Loucy (cell line): ENCODE measurements at regions not wholly inside any gene's neighbourhood (a gene's known extent, or its start where the extent isn't known, plus 50 kb on each side); places are given as distances from the start of the nearest gene placed in this dataset.
A peak's percentile ranks its signal among the peaks of the same experiment; 100 is the strongest.

Source experiments
- H2AFZ ChIP-seq: fragments of 200-600 bp; sonication (generic); 2 replicates; pipeline ENCODE4 v1.6.0; 2016; ENCODE audit warnings: antibody characterized with exemption, mild to moderate bottlenecking, low read length, moderate library complexity
- H3F3A ChIP-seq: fragments of 200-600 bp; 2 replicates; pipeline ENCODE4 v1.6.0; 2016; ENCODE audit warnings: antibody characterized with exemption, low read depth, mild to moderate bottlenecking
- H3K27me3 ChIP-seq: fragments of 200-600 bp; sonication (generic); 2 replicates; pipeline ENCODE4 v1.6.1; 2014; ENCODE audit warnings: low read length, mild to moderate bottlenecking; ENCODE audit not compliant: insufficient read depth, poor library complexity, severe bottlenecking
- H3K36me3 ChIP-seq: fragments of 200-600 bp; sonication (generic); 2 replicates; pipeline ENCODE4 v1.6.1; 2016; ENCODE audit warnings: low read length; ENCODE audit not compliant: insufficient read depth
- H3K4me1 ChIP-seq: fragments of 200-600 bp; sonication (generic); 2 replicates; pipeline ENCODE4 v1.5.1; 2014; ENCODE audit warnings: low read length, mild to moderate bottlenecking; ENCODE audit not compliant: insufficient read depth, poor library complexity, severe bottlenecking
- H3K4me2 ChIP-seq: fragments of 200-600 bp; sonication (generic); 2 replicates; pipeline ENCODE4 v1.6.0; 2014; ENCODE audit warnings: antibody characterized with exemption, low read length, low read depth, mild to moderate bottlenecking; ENCODE audit not compliant: poor library complexity, severe bottlenecking
- H3K4me3 ChIP-seq: fragments of 200-600 bp; sonication (generic); 2 replicates; pipeline ENCODE4 v1.5.1; 2014; ENCODE audit warnings: low read length, mild to moderate bottlenecking, mixed read lengths; ENCODE audit not compliant: poor library complexity, severe bottlenecking
- H3K79me2 ChIP-seq: fragments of 200-600 bp; sonication (generic); 2 replicates; pipeline ENCODE4 v1.6.1; 2014; ENCODE audit warnings: low read length; ENCODE audit not compliant: insufficient read depth
- H3K9ac ChIP-seq: fragments of 200-600 bp; sonication (generic); 2 replicates; pipeline ENCODE4 v1.6.0; 2014; ENCODE audit warnings: mild to moderate bottlenecking, low read depth, low read length, moderate library complexity; ENCODE audit not compliant: poor library complexity, severe bottlenecking
- H3K9me2 ChIP-seq: fragments of 200-600 bp; sonication (generic); replicated peaks from 2 replicates; pipeline ENCODE4 v1.6.1; 2016; ENCODE audit warnings: low read depth, low read length, mixed read lengths
- H3K9me3 ChIP-seq: fragments of 200-600 bp; sonication (generic); 2 replicates; pipeline ENCODE4 v1.6.1; 2014; ENCODE audit warnings: mild to moderate bottlenecking, antibody characterized with exemption, low read length, low read depth; ENCODE audit not compliant: insufficient read depth
- H4K20me1 ChIP-seq: fragments of 200-600 bp; sonication (generic); 2 replicates; pipeline ENCODE4 v1.6.0; 2014; ENCODE audit warnings: antibody characterized with exemption, low read length, mild to moderate bottlenecking; ENCODE audit not compliant: insufficient read depth, poor library complexity, severe bottlenecking
- CTCF ChIP-seq: fragments of 200-600 bp; sonication (generic); conservative IDR thresholded peaks from 2 replicates; pipeline ENCODE4 v1.5.1; 2014; ENCODE audit warnings: mild to moderate bottlenecking, antibody characterized with exemption, low read length
- EZH2phosphoT487 ChIP-seq: fragments of 200-600 bp; IDR thresholded peaks from 2 replicates; pipeline ENCODE4 v1.6.1; 2018; ENCODE audit warnings: antibody characterized with exemption, mild to moderate bottlenecking, moderate library complexity, borderline replicate concordance

DNA sequence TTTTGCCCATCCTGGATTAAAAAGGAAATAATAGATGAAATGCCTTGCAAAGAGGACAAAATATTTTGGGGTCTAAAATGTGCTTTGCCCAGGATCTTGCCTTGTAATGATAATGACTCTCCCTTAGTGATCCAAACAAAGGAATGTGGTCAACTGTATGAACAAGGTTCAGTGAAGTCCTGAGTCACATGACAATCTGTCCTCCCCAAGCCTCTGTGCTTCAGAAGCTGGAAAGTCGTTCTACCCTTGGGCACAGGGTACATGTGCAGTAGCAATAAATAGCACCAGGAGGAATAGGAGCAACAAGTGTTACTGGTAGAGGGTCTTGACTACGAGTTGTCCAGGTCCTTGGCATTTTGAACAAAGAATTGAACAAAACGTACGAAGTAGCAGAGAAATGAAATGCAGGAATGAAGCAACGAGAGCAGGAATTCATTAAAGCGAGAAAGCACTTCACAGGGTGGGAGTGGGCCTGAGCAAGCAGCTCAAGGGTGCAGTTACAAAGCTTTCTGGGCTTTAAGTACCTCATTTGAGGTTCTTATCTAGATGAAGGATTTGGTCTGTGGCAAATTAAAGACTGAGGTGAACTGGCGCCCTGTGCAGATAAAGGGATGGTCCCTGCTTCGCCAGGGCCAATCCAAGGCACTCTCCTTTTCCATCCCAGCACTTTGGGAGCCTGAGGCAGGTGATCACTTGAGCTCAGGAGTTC is 65.8 kb downstream of the RESF1 start:
- Histone ChIP-seq H3K79me2 (no peaks in the 10 kb centered on the region), H3K9me3 (no peaks in the 10 kb centered on the region), H3K4me1 (peaks cover 18% of the 10 kb centered on the region), H3K9ac (no peak overlapping the region), H3K4me2 (peak overlapping the region; percentile 52), H3K4me3 (no peak overlapping the region), H4K20me1 (no peaks in the 10 kb centered on the region), H3K27me3 (no peaks in the 10 kb centered on the region), H2AFZ (0 out of 2 replicates have a peak overlapping the region, but pooled peaks have one; percentile 4), H3K9me2 (no peaks in the 10 kb centered on the region), H3K36me3 (no peaks in the 10 kb centered on the region), H3F3A (no peaks in the 10 kb centered on the region)
- no peak for TF ChIP-seq EZH2phosphoT487
- TF ChIP-seq CTCF = no peak

- no peaks in the 10 kb centered on the region for H3K27me3 ChIP-seq
- H3K4me3 ChIP-seq = peak overlapping the region; percentile 12
- peak overlapping the region; percentile 52 for H3K4me2 ChIP-seq
- no peaks in the 10 kb centered on the region for H4K20me1 ChIP-seq
- TF ChIP-seq CTCF (no peak), EZH2phosphoT487 (no peak)
- H3K9me2 ChIP-seq = no peaks in the 10 kb centered on the region
- H3K4me1 ChIP-seq = peaks cover 21% of the 10 kb centered on the region
- H3F3A ChIP-seq = 0 out of 2 replicates have a peak, but pooled peaks cover 1% of the 10 kb centered on the region
- H2AFZ ChIP-seq = no peak overlapping the region
- H3K9ac ChIP-seq = no peak overlapping the region
- no peaks in the 10 kb centered on the region for H3K79me2 ChIP-seq
- H3K9me3 ChIP-seq = no peaks in the 10 kb centered on the region
- H3K36me3 ChIP-seq = no peaks in the 10 kb centered on the region
These were observed 66.7 kb downstream of the RESF1 start for GRCh38 chr12:32025906-32026305.

- H3K4me3 ChIP-seq = no peak overlapping the region
- TF ChIP-seq CTCF (no peak), EZH2phosphoT487 (no peak)
- H3K4me2 ChIP-seq = no peak overlapping the region
- H3K9me2 ChIP-seq = no peaks in the 10 kb centered on the region
- H3K79me2 ChIP-seq = no peaks in the 10 kb centered on the region
- H3K9ac ChIP-seq = no peak overlapping the region
- peaks cover 37% of the 10 kb centered on the region for H3K4me1 ChIP-seq
- H3K9me3 ChIP-seq = no peaks in the 10 kb centered on the region
- 0 out of 2 replicates have a peak, but pooled peaks cover 3% of the 10 kb centered on the region for H3F3A ChIP-seq
- no peak overlapping the region for H2AFZ ChIP-seq
- no peaks in the 10 kb centered on the region for H3K27me3 ChIP-seq
- H4K20me1 ChIP-seq = no peaks in the 10 kb centered on the region
- no peaks in the 10 kb centered on the region for H3K36me3 ChIP-seq
These were observed 68.6 kb downstream of the RESF1 start for GRCh38 chr12:32027684-32028365.
